ENCODE measurements at regions not wholly inside any gene's neighbourhood (a gene's known extent, or its start where the extent isn't known, plus 50 kb on each side); places are given as distances from the start of the nearest gene placed in this dataset.

GRCh38 chr19:31496076-31496475 is 146.8 kb upstream of the TSHZ3 start:
- CTCF ChIA-PET (ENCODE audit: partially characterized antibody): interaction anchor here (1.0 kb wide), 1 partner anchor 14 kb away, joined by 6 read pairs; no protein-coding TSS in a partner anchor
- no peak overlapping the region for H3K18ac ChIP-seq (ENCODE audit: extremely low read depth, low read length)
- no peak overlapping the region for H2BK120ac ChIP-seq (replicated peaks; ENCODE audit: low read depth, low read length)
- H2BK20ac ChIP-seq (ENCODE audit: low read length): no peak overlapping the region
- no peaks in the 10 kb centered on the region for H4K20me1 ChIP-seq (replicated peaks in 1 of 2; ENCODE audit: control insufficient read depth in 1 of 2, insufficient read depth in 2 of 2, low read length in 2 of 2)
- no peak overlapping the region for H3K23ac ChIP-seq (ENCODE audit: insufficient read length)
- H3K79me2 ChIP-seq (ENCODE audit: control insufficient read depth in 1 of 2, insufficient read depth in 2 of 2, low read length in 2 of 2): no peaks in the 10 kb centered on the region
- no peak overlapping the region for H3K4ac ChIP-seq (replicated peaks; ENCODE audit: insufficient read length, low read depth, low read length)
- no peak overlapping the region for H3K27ac ChIP-seq (ENCODE audit: low read depth, low read length)
- FAIRE-seq: no peak
- H4K5ac ChIP-seq (ENCODE audit: insufficient read length, low read depth, low read length): no peak overlapping the region
- POLR2A ChIA-PET (ENCODE audit: partially characterized antibody): no interaction called here
- H2BK12ac ChIP-seq (ENCODE audit: low read depth, low read length): no peak overlapping the region
- DNase-seq (ENCODE audit: low read depth in 1 of 2, low spot score in 2 of 2): no peak
- H3K4me3 ChIP-seq (ENCODE audit: extremely low read depth in 1 of 4, insufficient read depth in 2 of 4, low read depth in 3 of 4, low read length in 4 of 4): no peak overlapping the region
- no peaks in the 10 kb centered on the region for H3K9me3 ChIP-seq (ENCODE audit: insufficient read depth in 2 of 2, low read depth in 1 of 2, low read length in 1 of 2)
- no peaks in the 10 kb centered on the region for H3K36me3 ChIP-seq (ENCODE audit: control insufficient read depth in 2 of 4, insufficient read depth in 4 of 4, low read length in 3 of 4)
- no peaks in the 10 kb centered on the region for H3K23me2 ChIP-seq (ENCODE audit: low read depth, low read length)
- H4K91ac ChIP-seq (replicated peaks; ENCODE audit: insufficient read length, low read length): no peak overlapping the region
- H2BK15ac ChIP-seq (ENCODE audit: low read length): no peak overlapping the region; the same call in 1 of the 2 replicates
- no peak overlapping the region for H3K4me2 ChIP-seq (ENCODE audit: insufficient read depth in 1 of 2, low read depth in 2 of 2, low read length in 2 of 2)
- H2BK5ac ChIP-seq (ENCODE audit: low read depth, low read length): no peak overlapping the region
- no peak overlapping the region for H4K8ac ChIP-seq (ENCODE audit: extremely low read depth, insufficient read depth, low read length)
- H3K27me3 ChIP-seq (replicated peaks in 1 of 4; ENCODE audit: control insufficient read depth in 3 of 4, extremely low read depth in 1 of 4, insufficient read depth in 3 of 4, low read length in 3 of 4): no peaks in the 10 kb centered on the region
- TF ChIP-seq SRF (IDR thresholded peaks at IDR 0.05; ENCODE audit: low read depth, low read length): no peak
- TF ChIP-seq TCF12 (IDR thresholded peaks at IDR 0.05; ENCODE audit: low read depth, low read length): no peak
- TF ChIP-seq CHD2 (IDR thresholded peaks at IDR 0.05; ENCODE audit: low read length): no peak
- TF ChIP-seq, protein P1, sequence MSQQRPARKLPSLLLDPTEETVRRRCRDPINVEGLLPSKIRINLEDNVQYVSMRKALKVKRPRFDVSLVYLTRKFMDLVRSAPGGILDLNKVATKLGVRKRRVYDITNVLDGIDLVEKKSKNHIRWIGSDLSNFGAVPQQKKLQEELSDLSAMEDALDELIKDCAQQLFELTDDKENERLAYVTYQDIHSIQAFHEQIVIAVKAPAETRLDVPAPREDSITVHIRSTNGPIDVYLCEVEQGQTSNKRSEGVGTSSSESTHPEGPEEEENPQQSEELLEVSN (IDR thresholded peaks at IDR 0.05): no peak
- TF ChIP-seq SP2 (IDR thresholded peaks at IDR 0.05; ENCODE audit: low read length): no peak
- TF ChIP-seq CREB1 (IDR thresholded peaks at IDR 0.05): no peak
- no peak for TF ChIP-seq RNF2 (IDR thresholded peaks at IDR 0.05; ENCODE audit: borderline replicate concordance, low read depth, low read length, missing control alignments, poor library complexity, severe bottlenecking)
- no peak overlapping the region for H3K14ac ChIP-seq (ENCODE audit: insufficient read length)
- H3K9ac ChIP-seq (replicated peaks in 1 of 4; ENCODE audit: extremely low read depth in 1 of 4, low read depth in 3 of 4, low read length in 3 of 4): no peak overlapping the region
- no peaks in the 10 kb centered on the region for H3K79me1 ChIP-seq (ENCODE audit: low read depth, low read length)
- H2AK5ac ChIP-seq (ENCODE audit: low read depth, low read length): no peak overlapping the region
- WGBS, 2 experiments (ENCODE audit: extremely low coverage in 1 of 2, insufficient coverage in 1 of 2, insufficient read length in 1 of 2, insufficient replicate concordance in 2 of 2, low coverage in 1 of 2, low lambda C conversion rate in 2 of 2, missing lambda C conversion rate in 1 of 2): 89% methylated on average over 13 of the region's 13 CpGs; no CpG with 5 or more reads in 1 of the 2 experiments
- H3K4me1 ChIP-seq (replicated peaks in 1 of 4; ENCODE audit: control insufficient read depth in 3 of 4, insufficient read depth in 4 of 4, low read length in 3 of 4): no peaks in the 10 kb centered on the region; a peak in 1 of 7 replicates
- no peak overlapping the region for H2AFZ ChIP-seq (ENCODE audit: low read length)
- no peak overlapping the region for H3K56ac ChIP-seq (replicated peaks; ENCODE audit: insufficient read length, low read depth, low read length)
